HG03103 (cell line): ENCODE measurements at regions not wholly inside any gene's neighbourhood (a gene's known extent, or its start where the extent isn't known, plus 50 kb on each side); places are given as distances from the start of the nearest gene placed in this dataset.
"Not testable (repeated sequence)": the region's sequence is repeated elsewhere in the genome, so short reads cannot be mapped to it uniquely, and the experiment has no call there.

Source experiments
- ATAC-seq: cut with Tn5 transposase; IDR thresholded peaks from one replicate; pipeline ENCODE4 v1.9.1; 2021; ENCODE audit warnings: low read depth; ENCODE audit not compliant: unreplicated experiment

DNA sequence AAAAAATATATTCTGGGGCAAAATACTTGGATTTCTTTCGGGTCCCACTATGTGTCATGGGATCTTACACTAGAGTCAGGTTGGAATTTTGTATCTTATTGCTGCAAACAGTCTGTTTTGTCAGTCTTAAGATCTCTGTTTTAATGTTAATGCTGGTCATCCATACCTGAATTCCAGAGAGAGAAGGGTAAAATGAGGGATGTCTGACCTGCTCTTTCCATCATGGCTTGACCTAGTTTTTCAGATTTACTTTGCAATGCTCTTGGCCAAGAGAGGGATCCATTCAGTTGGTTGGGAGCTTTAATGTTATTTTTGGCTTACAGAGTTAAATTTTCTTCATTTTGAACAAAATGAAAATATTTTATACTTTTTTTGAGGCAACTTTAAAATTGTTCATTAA, 117.2 kb downstream of the CASP12 start:
- no peak for ATAC-seq

DNA sequence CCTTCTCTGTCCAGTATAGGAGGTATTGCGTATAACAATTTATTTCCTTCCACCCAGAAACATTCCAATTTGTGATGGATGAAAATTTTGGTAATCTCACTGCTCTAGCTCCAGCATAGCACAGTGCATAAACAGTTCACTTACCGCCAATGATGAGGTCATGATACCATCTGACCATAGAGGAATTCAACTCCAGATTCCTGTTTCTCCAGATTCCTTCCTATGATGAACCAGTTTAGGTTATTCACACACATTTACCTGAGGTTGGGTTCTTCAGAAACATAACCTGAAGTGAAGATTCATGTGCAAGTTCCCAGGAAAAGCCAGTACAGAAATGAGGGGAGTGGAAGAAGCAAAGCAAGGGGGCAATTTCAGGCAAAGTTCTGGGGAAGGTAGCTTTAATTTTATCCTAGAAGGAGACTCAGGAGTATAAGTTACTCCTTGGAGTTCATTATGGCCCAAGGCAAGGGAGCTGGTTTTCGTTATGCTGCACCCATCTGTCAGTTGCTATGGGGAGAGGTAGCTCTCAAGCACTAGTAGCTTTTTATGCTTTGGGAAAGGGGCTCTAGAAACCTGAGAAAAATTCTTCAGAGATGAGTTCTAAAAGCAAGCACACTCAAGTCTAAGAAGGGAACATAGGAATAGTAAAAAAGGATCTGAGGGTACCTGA, 121.6 kb downstream of the CASP12 start:
- ATAC-seq, result no peak

DNA sequence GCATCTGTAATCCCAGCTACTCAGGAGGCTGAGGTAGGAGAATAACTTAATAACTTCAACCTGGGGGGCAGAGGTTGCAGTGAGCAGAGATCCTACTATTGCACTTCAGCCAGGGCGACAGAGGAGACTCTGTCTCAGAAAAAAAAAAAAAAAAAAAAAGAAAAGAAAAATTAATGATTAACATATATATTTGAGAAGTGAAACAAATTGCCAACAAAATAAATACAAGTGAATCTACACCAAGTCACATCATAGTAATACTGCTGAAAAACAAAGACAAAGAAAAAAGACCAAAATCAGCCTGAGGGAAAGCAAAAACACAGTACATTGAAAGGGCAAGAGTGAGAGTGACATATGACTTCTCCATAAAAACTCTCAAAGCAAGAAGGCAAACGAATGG, 123.7 kb downstream of the CASP12 start:
- no peak for ATAC-seq

- no peak for ATAC-seq
Observed at GRCh38 chr11:104772806-104773241, 125.4 kb downstream of the CASP12 start.

GRCh38 chr11:104771763-104772162, 126.5 kb downstream of the CASP12 start:
- ATAC-seq, result no peak

- not testable (repeated sequence) for ATAC-seq
Observed at GRCh38 chr11:104771046-104771445, 127.2 kb downstream of the CASP12 start.

DNA sequence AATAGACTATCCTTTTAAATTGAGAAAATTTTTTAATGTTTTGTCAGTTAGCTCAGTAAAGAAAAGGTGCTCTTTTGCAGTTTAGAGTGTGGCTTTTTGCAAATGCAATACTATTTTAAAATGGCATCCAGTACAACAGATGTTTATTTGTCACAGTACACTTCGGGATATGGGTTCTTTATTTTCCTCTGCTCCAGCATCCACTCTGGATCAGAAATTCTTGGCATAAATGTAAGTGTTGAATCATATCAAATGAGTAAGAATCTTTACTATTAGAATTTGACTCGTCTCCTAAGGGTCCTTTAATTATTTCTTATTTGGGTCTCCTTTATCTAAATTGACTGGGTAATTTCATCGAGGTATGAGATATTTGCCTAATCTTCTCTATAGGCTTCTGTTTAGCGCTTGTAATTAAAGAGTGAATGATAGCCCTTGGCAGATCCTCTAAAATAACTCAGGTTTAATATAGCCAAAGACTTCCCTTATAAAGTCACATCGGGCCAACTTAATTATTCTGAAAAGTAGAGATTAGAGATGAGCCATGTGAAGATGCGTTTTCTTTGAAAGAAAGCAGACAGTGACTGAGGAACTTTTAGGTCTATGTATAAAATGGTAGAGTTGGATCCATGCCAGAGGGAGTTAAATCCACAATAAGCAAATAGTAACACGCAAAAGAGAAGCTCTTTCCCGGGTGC, 132.7 kb downstream of the CASP12 start:
- ATAC-seq, result no peak

DNA sequence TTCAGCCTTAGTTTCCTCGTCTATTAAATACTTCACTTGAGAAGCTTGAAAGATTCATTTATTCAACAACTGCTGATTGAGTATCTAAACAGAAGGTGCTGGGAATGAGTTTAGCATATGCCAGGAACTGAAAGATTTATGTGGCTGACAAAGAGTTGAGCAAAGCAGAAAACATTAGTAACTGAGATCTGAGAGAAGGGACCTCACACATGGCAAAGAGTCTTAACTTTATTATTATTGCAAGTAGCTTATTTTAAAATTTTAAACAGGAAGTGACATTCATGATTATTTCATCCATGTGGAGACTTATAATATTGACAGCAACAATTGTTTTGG, 133.6 kb downstream of the CASP12 start:
- no peak for ATAC-seq

- no peak for ATAC-seq
Observed at GRCh38 chr11:104763930-104764709, 134.1 kb downstream of the CASP12 start.

DNA sequence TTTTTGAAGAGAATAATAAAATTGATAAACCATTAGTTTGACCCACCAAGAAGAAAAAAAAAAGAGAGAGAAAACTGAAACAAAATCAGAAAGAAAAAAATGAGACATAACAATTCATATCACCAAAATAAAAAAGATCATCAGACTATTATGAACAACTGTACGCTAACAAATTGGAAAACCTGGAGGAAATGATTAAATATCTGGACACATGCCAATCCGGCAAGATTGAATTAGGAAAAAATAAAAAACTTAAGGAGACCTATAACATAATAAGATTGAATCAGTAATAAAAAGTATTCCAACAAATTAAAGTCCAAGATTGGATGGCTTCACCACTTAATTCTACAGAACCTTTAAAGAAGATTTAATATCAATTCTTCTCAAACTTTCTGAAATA, 136.7 kb downstream of the CASP12 start:
- ATAC-seq, result no peak

- ATAC-seq, result no peak
Observed at GRCh38 chr11:104759464-104759863, 138.8 kb downstream of the CASP12 start.

- ATAC-seq, result no peak
Observed at GRCh38 chr11:104738918-104739317, 159.3 kb downstream of the CASP12 start.

DNA sequence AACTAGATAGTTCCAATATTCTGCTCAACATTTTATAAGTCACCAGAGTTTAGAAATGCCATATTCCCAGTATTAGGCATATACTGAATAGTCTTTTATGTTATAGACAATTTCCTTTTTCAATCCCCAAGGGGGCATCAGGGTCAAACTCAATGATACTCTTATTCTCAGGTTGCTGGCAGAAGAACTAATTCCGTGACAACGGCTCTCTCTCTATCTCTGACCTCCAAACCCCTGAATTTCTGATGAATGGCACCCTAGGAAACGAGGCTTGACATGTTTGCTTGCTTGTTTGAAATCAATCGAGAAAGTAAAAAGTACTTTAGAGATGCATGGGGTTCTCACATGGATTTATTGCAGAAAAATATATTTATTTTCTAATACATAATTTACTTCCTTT, 160.1 kb downstream of the CASP12 start:
- no peak for ATAC-seq

DNA sequence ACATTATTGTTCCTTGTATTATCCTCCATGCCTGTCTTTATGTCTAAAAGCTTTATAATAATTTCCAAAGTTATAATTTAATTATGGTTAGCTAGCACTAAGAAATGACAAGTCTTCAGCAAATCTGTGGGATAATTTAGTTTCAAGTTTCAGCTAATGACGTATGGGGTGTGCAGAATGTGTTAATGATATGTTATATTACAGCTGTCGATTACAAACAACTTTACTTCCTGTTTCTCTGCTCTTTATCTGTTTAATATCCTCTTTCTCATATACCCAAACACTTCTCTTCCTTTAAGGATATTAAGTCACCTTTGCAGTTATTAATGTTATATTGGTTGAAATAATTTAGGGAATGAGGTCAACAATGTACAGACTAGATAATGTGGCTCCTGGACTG, 161.8 kb downstream of the CASP12 start:
- no peak for ATAC-seq

DNA sequence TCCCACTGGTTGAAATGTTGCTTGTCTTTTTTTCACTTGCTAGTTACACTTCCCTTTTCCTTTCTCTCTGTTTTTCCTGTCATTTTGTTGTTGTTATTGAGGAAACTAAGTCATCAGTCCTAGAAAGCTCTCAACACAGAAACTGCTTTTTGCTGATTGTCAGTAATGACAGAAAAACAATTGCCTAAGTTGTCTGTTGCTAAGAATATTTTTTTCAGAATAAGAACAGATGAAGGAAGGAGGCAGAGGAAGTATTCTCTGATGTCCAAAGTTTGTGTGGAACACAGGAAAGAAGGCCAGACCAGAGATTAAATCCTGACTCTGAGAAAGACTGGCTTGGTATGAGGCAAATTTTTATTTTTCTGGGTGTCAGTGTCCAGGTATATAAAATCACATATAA, 163.3 kb downstream of the CASP12 start:
- no peak for ATAC-seq

- no peak for ATAC-seq
Observed at GRCh38 chr11:104731890-104732289, 166.4 kb downstream of the CASP12 start.

- no peak for ATAC-seq
Observed at GRCh38 chr11:104728927-104729326, 169.3 kb downstream of the CASP12 start.

DNA sequence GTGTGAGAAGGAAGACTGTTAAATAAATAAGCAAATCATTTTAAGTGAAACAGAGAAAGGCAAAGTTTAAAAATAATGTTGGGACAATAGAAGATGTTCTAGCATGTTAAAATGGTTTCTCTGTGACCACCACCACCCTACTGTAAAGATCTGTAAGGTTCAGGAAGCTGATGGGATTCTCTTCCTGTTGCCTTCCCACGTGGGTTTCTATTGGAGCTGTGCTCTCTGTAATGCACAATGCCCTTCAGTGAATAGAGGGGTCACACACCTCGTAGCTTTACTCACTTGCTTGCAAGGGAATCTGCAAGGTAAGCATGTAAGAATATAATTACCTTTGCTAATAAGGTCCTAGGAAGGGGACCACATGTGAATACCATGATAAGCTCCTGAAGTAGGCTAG, 170.5 kb downstream of the CASP12 start:
- no peak for ATAC-seq

- no peak for ATAC-seq
Observed at GRCh38 chr11:104727095-104727494, 171.2 kb downstream of the CASP12 start.

GRCh38 chr11:104725796-104726408, 172.4 kb downstream of the CASP12 start:
- no peak for ATAC-seq

GRCh38 chr11:104713401-104713800, 184.9 kb downstream of the CASP12 start:
- ATAC-seq, result no peak
